Neural crest cell (in vitro differentiated cells): ENCODE measurements at regions not wholly inside any gene's neighbourhood (a gene's known extent, or its start where the extent isn't known, plus 50 kb on each side); places are given as distances from the start of the nearest gene placed in this dataset.

Source experiments
- DNase-seq: peaks from one replicate; pipeline ENCODE4 v3.0.0; 2021; ENCODE audit warnings: low read depth, mixed read lengths, low spot score
- H3K27ac Mint-ChIP-seq: one replicate; pipeline ENCODE4 v1.8.0; 2021; ENCODE audit warnings: mild to moderate bottlenecking, mixed read lengths; ENCODE audit not compliant: unreplicated experiment
- H3K27me3 Mint-ChIP-seq: 2 replicates; pipeline ENCODE4 v1.8.0; 2021; ENCODE audit warnings: low read depth, mild to moderate bottlenecking, mixed read lengths
- H3K36me3 Mint-ChIP-seq: 2 replicates; pipeline ENCODE4 v1.8.0; 2021; ENCODE audit warnings: low read depth, mild to moderate bottlenecking, mixed read lengths
- H3K4me1 Mint-ChIP-seq: 2 replicates; pipeline ENCODE4 v1.8.0; 2021; ENCODE audit warnings: mixed read lengths
- H3K4me3 Mint-ChIP-seq: one replicate; pipeline ENCODE4 v1.8.0; 2021; ENCODE audit warnings: mild to moderate bottlenecking, mixed read lengths
- H3K9me3 Mint-ChIP-seq: 2 replicates; pipeline ENCODE4 v1.8.0; 2021; ENCODE audit warnings: mixed read lengths
- TF ChIP-seq, protein P1 (sequence below): fragments of 200-600 bp; sonication (generic); conservative IDR thresholded peaks from 2 replicates; pipeline ENCODE4 v1.5.0; 2021; ENCODE audit warnings: antibody characterized with exemption, mild to moderate bottlenecking

GRCh38 chr6:104599821-104600638 lies 259.7 kb downstream of the HACE1 start:
- Mint-ChIP-seq H3K27me3 (no peaks in the 10 kb centered on the region), H3K4me3 (no peak overlapping the region), H3K36me3 (no peaks in the 10 kb centered on the region), H3K27ac (no peak overlapping the region), H3K9me3 (no peaks in the 10 kb centered on the region), H3K4me1 (no peaks in the 10 kb centered on the region)
- DNase-seq: no peak
- TF ChIP-seq, protein P1, sequence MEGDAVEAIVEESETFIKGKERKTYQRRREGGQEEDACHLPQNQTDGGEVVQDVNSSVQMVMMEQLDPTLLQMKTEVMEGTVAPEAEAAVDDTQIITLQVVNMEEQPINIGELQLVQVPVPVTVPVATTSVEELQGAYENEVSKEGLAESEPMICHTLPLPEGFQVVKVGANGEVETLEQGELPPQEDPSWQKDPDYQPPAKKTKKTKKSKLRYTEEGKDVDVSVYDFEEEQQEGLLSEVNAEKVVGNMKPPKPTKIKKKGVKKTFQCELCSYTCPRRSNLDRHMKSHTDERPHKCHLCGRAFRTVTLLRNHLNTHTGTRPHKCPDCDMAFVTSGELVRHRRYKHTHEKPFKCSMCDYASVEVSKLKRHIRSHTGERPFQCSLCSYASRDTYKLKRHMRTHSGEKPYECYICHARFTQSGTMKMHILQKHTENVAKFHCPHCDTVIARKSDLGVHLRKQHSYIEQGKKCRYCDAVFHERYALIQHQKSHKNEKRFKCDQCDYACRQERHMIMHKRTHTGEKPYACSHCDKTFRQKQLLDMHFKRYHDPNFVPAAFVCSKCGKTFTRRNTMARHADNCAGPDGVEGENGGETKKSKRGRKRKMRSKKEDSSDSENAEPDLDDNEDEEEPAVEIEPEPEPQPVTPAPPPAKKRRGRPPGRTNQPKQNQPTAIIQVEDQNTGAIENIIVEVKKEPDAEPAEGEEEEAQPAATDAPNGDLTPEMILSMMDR: no peak

DNA sequence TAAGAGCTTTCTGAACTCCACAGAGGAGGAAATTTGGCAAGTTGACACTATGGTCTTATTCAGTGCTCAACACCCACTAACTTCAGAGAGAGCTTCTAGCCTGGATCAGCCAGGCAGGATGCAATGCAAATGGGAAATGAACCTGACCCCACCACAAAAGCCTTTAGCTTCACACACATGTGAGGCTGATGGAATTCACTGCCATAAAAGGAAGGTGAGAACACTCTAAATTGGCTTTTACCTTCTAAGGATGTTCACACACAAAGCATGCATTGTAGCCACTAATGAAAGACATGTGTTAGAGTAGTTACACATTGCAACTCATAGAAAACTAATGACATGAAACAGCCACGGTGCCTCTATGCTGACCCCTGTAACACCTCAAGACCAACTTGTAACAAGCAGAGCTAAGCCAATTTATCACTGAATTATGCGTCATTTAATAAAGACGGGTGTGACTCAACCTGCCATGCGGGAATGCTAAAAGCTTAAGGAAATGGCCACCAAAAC lies 262.1 kb downstream of the HACE1 start:
- Mint-ChIP-seq H3K9me3 (no peaks in the 10 kb centered on the region), H3K4me3 (no peak overlapping the region), H3K4me1 (no peaks in the 10 kb centered on the region), H3K27ac (no peak overlapping the region), H3K36me3 (no peaks in the 10 kb centered on the region), H3K27me3 (no peaks in the 10 kb centered on the region)
- TF ChIP-seq, protein P1: no peak
- no peak for DNase-seq

- TF ChIP-seq, protein P1: no peak
- Mint-ChIP-seq H3K4me1 (peaks cover 6% of the 10 kb centered on the region), H3K27me3 (no peaks in the 10 kb centered on the region), H3K27ac (no peak overlapping the region), H3K4me3 (no peak overlapping the region), H3K9me3 (no peaks in the 10 kb centered on the region), H3K36me3 (no peaks in the 10 kb centered on the region)
- no peak for DNase-seq
These were observed 263.6 kb downstream of the HACE1 start for GRCh38 chr6:104596091-104596490.

GRCh38 chr6:104595311-104595820 lies 264.4 kb downstream of the HACE1 start:
- no peaks in the 10 kb centered on the region for H3K9me3 Mint-ChIP-seq
- no peaks in the 10 kb centered on the region for H3K27me3 Mint-ChIP-seq
- H3K36me3 Mint-ChIP-seq: no peaks in the 10 kb centered on the region
- H3K4me1 Mint-ChIP-seq: peaks cover 6% of the 10 kb centered on the region
- TF ChIP-seq, protein P1: no peak
- H3K27ac Mint-ChIP-seq: no peak overlapping the region
- DNase-seq: no peak
- no peak overlapping the region for H3K4me3 Mint-ChIP-seq

GRCh38 chr6:104591573-104592334 lies 268.0 kb downstream of the HACE1 start:
- H3K27me3 Mint-ChIP-seq: no peaks in the 10 kb centered on the region
- H3K36me3 Mint-ChIP-seq: no peaks in the 10 kb centered on the region
- H3K9me3 Mint-ChIP-seq: no peaks in the 10 kb centered on the region
- no peak overlapping the region for H3K4me3 Mint-ChIP-seq
- peaks cover 6% of the 10 kb centered on the region for H3K4me1 Mint-ChIP-seq
- H3K27ac Mint-ChIP-seq: no peak overlapping the region
- DNase-seq: no peak
- TF ChIP-seq, protein P1: no peak
